Epidermal melanocyte (primary cell): ENCODE measurements at regions not wholly inside any gene's neighbourhood (a gene's known extent, or its start where the extent isn't known, plus 50 kb on each side); places are given as distances from the start of the nearest gene placed in this dataset.

ENCODE experiments used
- DNase-seq: peaks from one replicate; pipeline ENCODE4 v3.0.0; 2011; ENCODE audit warnings: low spot score; ENCODE audit not compliant: insufficient read length

GRCh38 chr2:65744477-65745200, 312.2 kb upstream of the SPRED2 start:
- DNase-seq, result no peak

GRCh38 chr2:65742977-65743376, 310.6 kb upstream of the SPRED2 start:
- DNase-seq, result no peak

- DNase-seq, result no peak
These were observed 307.5 kb upstream of the SPRED2 start for GRCh38 chr2:65739927-65740326.

GRCh38 chr2:65737452-65738011, 305.1 kb upstream of the SPRED2 start:
- no peak for DNase-seq

GRCh38 chr2:65731476-65731875, 299.1 kb upstream of the SPRED2 start:
- no peak for DNase-seq

GRCh38 chr2:65730186-65730585, 297.8 kb upstream of the SPRED2 start:
- no peak for DNase-seq

- DNase-seq, result no peak
These were observed 296.8 kb upstream of the SPRED2 start for GRCh38 chr2:65729246-65729645.

GRCh38 chr2:65728477-65729180, 296.2 kb upstream of the SPRED2 start:
- DNase-seq, result no peak

- DNase-seq, result no peak
These were observed 295.4 kb upstream of the SPRED2 start for GRCh38 chr2:65727816-65728215.

GRCh38 chr2:65727381-65727780, 295.0 kb upstream of the SPRED2 start:
- DNase-seq, result no peak

GRCh38 chr2:65724752-65725151, 292.4 kb upstream of the SPRED2 start:
- DNase-seq, result no peak

- DNase-seq, result no peak
These were observed 291.9 kb upstream of the SPRED2 start for GRCh38 chr2:65724336-65724735.

GRCh38 chr2:65722028-65722778, 289.8 kb upstream of the SPRED2 start:
- DNase-seq, result no peak

- DNase-seq, result no peak
These were observed 284.3 kb upstream of the SPRED2 start for GRCh38 chr2:65716698-65717097.

- DNase-seq, result no peak
These were observed 282.9 kb upstream of the SPRED2 start for GRCh38 chr2:65715323-65715722.

GRCh38 chr2:65714866-65715265, 282.5 kb upstream of the SPRED2 start:
- DNase-seq, result no peak

GRCh38 chr2:65711863-65712262, 279.5 kb upstream of the SPRED2 start:
- DNase-seq, result no peak

GRCh38 chr2:65710779-65711295, 278.4 kb upstream of the SPRED2 start:
- DNase-seq, result no peak

GRCh38 chr2:65710356-65710755, 278.0 kb upstream of the SPRED2 start:
- DNase-seq, result no peak

- DNase-seq, result no peak
These were observed 275.7 kb upstream of the SPRED2 start for GRCh38 chr2:65708086-65708485.

GRCh38 chr2:65706411-65706810, 274.0 kb upstream of the SPRED2 start:
- DNase-seq, result no peak

GRCh38 chr2:65701191-65701590, 268.8 kb upstream of the SPRED2 start:
- no peak for DNase-seq
